Caco-2 (cell line): ENCODE measurements at regions not wholly inside any gene's neighbourhood (a gene's known extent, or its start where the extent isn't known, plus 50 kb on each side); places are given as distances from the start of the nearest gene placed in this dataset.
"Not testable (repeated sequence)": the region's sequence is repeated elsewhere in the genome, so short reads cannot be mapped to it uniquely, and the experiment has no call there.

Experiments used
- BruUV-seq: library from RNA; stranded (reverse); fragments of 400-500 nt; replicated peaks from 2 replicates; lab custom pipeline; 2021; lab: Mats Ljungman, UMichigan
- CTCF ChIA-PET: fragments of 300-600 bp; sonication (Branson Sonifier 250); formaldehyde crosslinking; loops from one replicate; lab custom pipeline; 2022; ENCODE audit warnings: antibody characterized with exemption; lab: Charles Lee
- POLR2A ChIA-PET: fragments of 300-600 bp; sonication (Branson Sonifier 250); formaldehyde crosslinking; loops from one replicate; lab custom pipeline; 2022; ENCODE audit warnings: antibody characterized with exemption; lab: Charles Lee
- DNase-seq, 2 experiments: peaks; one replicate each; pipeline versions ENCODE4 v3.0.0 to v3.0.0-alpha.2; 2020 to 2022
- H3K27me3 ChIP-seq: replicated peaks from 2 replicates; pipeline ENCODE4 v1.6.0; 2011; ENCODE audit warnings: low read length; ENCODE audit not compliant: control insufficient read depth, insufficient read depth
- H3K36me3 ChIP-seq: 2 replicates; pipeline ENCODE4 v1.5.1; 2011; ENCODE audit warnings: low read length; ENCODE audit not compliant: control insufficient read depth, insufficient read depth
- H3K4me1 ChIP-seq: fragments of 250-450 bp; sonication (Bioruptor Pico); 2 replicates; pipeline ENCODE4 v1.5.1; 2020; ENCODE audit warnings: mild to moderate bottlenecking
- H3K4me3 ChIP-seq: 2 replicates; pipeline ENCODE4 v1.5.1; 2011; ENCODE audit warnings: low read depth, mild to moderate bottlenecking, control low read depth, low read length
- H3K9me3 ChIP-seq: fragments of 250-450 bp; sonication (Bioruptor Pico); 2 replicates; pipeline ENCODE4 v1.5.1; 2020; ENCODE audit warnings: mild to moderate bottlenecking, moderate library complexity
- H3K27ac Mint-ChIP-seq: one replicate; pipeline ENCODE4 v1.8.0; 2022; ENCODE audit warnings: mixed read lengths; ENCODE audit not compliant: unreplicated experiment
- H3K27me3 Mint-ChIP-seq: one replicate; pipeline ENCODE4 v1.8.0; 2022; ENCODE audit warnings: mixed read lengths; ENCODE audit not compliant: insufficient read depth, unreplicated experiment
- H3K36me3 Mint-ChIP-seq: one replicate; pipeline ENCODE4 v1.8.0; 2022; ENCODE audit warnings: mild to moderate bottlenecking, mixed read lengths; ENCODE audit not compliant: insufficient read depth, unreplicated experiment
- H3K4me1 Mint-ChIP-seq: one replicate; pipeline ENCODE4 v1.8.0; 2022; ENCODE audit warnings: low read depth, mixed read lengths; ENCODE audit not compliant: unreplicated experiment
- H3K4me3 Mint-ChIP-seq: one replicate; pipeline ENCODE4 v1.8.0; 2022; ENCODE audit warnings: mild to moderate bottlenecking, moderate library complexity, mixed read lengths; ENCODE audit not compliant: unreplicated experiment
- H3K9me3 Mint-ChIP-seq: one replicate; pipeline ENCODE4 v1.8.0; 2022; ENCODE audit warnings: mixed read lengths; ENCODE audit not compliant: unreplicated experiment
- intact Hi-C: fragments of 100-400 bp; cut with micrococcal nuclease; formaldehyde crosslinking; loops from one replicate; pipeline ENCODE4 v1.10.0; 2022; ENCODE audit not compliant: unreplicated experiment

DNA sequence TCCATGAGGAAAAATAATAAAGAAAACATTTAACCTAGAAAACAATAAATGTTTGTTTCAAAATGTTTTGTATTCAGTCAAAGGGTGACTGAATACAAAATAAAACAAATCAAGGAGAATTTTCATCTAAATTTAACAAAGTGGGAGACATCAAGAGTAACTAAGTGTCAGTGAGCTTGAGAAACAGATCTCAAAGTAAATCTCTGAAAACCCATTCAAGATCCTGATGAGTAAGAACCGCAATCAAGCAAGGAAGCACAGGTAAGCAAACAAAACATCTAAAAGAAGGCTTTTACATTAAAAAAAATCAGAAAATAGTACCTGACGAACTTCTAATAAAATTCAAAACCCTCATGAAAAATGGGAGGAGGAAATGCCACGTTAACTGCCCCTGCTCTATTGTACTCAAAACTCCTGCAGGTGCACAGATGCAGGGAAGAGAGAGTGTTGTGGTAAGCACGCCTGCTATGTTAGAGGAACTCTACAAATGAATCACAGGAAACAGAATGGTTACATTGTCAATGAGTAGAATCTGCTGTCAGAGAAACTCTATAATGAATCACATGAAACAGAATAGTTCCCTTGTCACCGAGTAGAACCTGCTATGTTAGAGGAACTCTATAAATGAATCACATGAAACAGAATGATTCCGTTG, 309.6 kb upstream of the FRG1 start:
- H3K4me1 Mint-ChIP-seq, H3K4me3 Mint-ChIP-seq, POLR2A ChIA-PET, H3K36me3 ChIP-seq, intact Hi-C loops, H3K27ac Mint-ChIP-seq, H3K27me3 ChIP-seq, BruUV-seq, H3K4me1 ChIP-seq, CTCF ChIA-PET, H3K4me3 ChIP-seq, H3K9me3 Mint-ChIP-seq, H3K9me3 ChIP-seq, H3K27me3 Mint-ChIP-seq, DNase-seq, H3K36me3 Mint-ChIP-seq: not testable (repeated sequence)

- H3K9me3 Mint-ChIP-seq, H3K36me3 ChIP-seq, H3K4me1 Mint-ChIP-seq, DNase-seq, H3K9me3 ChIP-seq, intact Hi-C loops, H3K36me3 Mint-ChIP-seq, H3K4me3 ChIP-seq, H3K27me3 Mint-ChIP-seq, CTCF ChIA-PET, H3K27ac Mint-ChIP-seq, H3K4me1 ChIP-seq, POLR2A ChIA-PET, BruUV-seq, H3K27me3 ChIP-seq, H3K4me3 Mint-ChIP-seq: not testable (repeated sequence)
Measured at GRCh38 chr4:189631568-189631916, 309.1 kb upstream of the FRG1 start.

DNA sequence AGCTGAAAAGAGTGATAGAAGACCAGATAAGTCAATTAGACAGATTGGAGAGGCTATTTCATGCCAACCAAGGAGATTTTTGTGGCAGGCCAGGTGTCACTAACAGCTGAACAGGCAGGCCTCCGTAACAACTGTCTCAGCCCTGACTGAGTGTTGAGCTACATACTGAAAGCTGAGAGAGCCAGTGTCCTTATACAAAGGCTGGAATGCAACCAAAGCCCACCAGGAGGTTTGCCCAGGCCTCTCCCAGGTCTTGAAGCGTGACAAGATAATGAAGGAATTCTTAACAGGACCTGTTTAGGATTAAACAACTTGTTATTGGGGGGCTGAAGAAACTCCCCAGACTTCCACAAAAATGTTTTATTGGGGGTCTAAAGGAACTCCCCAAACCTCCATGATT, 290.2 kb upstream of the FRG1 start:
- DNase-seq, H3K36me3 ChIP-seq, H3K9me3 Mint-ChIP-seq, POLR2A ChIA-PET, H3K4me1 Mint-ChIP-seq, intact Hi-C loops, H3K4me1 ChIP-seq, BruUV-seq, H3K4me3 ChIP-seq, H3K9me3 ChIP-seq, H3K36me3 Mint-ChIP-seq, H3K27ac Mint-ChIP-seq, CTCF ChIA-PET, H3K4me3 Mint-ChIP-seq, H3K27me3 Mint-ChIP-seq, H3K27me3 ChIP-seq: not testable (repeated sequence)

- H3K9me3 ChIP-seq, H3K4me3 Mint-ChIP-seq, H3K27me3 Mint-ChIP-seq, intact Hi-C loops, H3K36me3 ChIP-seq, H3K27me3 ChIP-seq, BruUV-seq, H3K36me3 Mint-ChIP-seq, H3K9me3 Mint-ChIP-seq, H3K4me1 Mint-ChIP-seq, DNase-seq, POLR2A ChIA-PET, H3K27ac Mint-ChIP-seq, H3K4me1 ChIP-seq, CTCF ChIA-PET, H3K4me3 ChIP-seq: not testable (repeated sequence)
Measured at GRCh38 chr4:189653130-189653653, 287.5 kb upstream of the FRG1 start.

DNA sequence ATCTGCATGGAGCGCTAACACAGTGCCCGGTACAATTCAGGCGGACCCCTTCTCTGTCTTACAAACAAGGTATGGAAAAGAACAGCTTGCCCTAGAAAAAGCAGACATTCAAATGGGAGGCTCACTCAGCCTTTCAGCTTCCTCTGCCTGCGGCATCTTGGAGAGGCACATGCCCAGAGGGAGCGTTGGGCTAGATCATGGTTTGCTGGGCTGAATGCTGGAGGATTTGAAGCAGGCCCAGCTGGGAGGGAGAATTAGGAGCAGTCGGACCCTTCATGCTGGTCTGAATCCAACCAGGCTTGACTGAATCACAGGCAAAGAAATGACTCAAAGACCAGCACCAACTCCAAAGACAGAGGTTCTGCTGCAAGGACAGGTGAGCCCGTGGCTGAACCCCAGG, 286.7 kb upstream of the FRG1 start:
- H3K27me3 Mint-ChIP-seq, POLR2A ChIA-PET, H3K4me1 ChIP-seq, CTCF ChIA-PET, H3K4me3 Mint-ChIP-seq, BruUV-seq, H3K36me3 Mint-ChIP-seq, H3K36me3 ChIP-seq, H3K4me1 Mint-ChIP-seq, H3K27ac Mint-ChIP-seq, H3K27me3 ChIP-seq, H3K9me3 Mint-ChIP-seq, intact Hi-C loops, H3K4me3 ChIP-seq, DNase-seq, H3K9me3 ChIP-seq: not testable (repeated sequence)

DNA sequence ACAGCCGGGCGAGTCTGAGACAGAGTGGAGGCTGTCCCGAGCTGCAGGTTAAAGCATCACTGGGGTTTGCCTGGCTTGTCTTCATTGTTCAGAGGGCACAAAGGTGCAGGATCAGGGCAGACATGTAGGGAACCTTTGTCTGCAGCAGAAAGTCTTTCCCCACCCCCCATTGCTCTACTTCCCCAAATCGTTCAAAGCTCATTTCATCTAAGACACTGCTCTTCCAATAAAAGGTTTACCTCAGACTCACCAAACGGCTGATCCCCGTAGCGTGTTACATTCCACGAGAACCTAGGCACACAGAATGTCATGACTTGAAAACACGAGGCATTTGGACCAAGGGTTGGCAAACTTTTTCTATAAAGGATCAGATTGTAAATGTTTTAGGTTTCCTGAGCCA, 286.3 kb upstream of the FRG1 start:
- H3K9me3 Mint-ChIP-seq, DNase-seq, CTCF ChIA-PET, POLR2A ChIA-PET, H3K4me1 ChIP-seq, intact Hi-C loops, H3K27me3 ChIP-seq, H3K27ac Mint-ChIP-seq, H3K36me3 Mint-ChIP-seq, H3K4me3 ChIP-seq, H3K9me3 ChIP-seq, H3K4me1 Mint-ChIP-seq, H3K4me3 Mint-ChIP-seq, BruUV-seq, H3K27me3 Mint-ChIP-seq, H3K36me3 ChIP-seq: not testable (repeated sequence)

DNA sequence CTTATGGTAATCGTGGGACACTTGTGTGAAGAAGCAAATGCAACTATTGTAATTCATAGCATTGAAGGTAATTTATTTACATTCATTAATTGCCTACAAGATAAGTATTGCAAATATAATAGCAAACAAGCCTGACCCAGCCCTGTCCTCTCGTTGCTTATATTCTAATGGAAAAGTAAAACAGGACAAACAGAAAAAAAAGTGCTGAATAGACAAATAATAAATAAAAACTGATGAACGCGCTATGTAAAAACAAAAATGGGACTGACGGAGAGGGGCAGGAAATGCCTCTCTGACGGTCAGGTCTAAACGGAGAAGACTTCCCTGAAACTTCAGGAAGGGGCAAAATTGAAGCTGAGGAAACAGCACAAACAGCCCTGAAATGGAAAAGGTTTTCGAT, 284.9 kb upstream of the FRG1 start:
- H3K9me3 Mint-ChIP-seq, H3K27me3 Mint-ChIP-seq, DNase-seq, BruUV-seq, H3K36me3 Mint-ChIP-seq, H3K4me1 ChIP-seq, H3K36me3 ChIP-seq, CTCF ChIA-PET, intact Hi-C loops, H3K27me3 ChIP-seq, POLR2A ChIA-PET, H3K4me3 ChIP-seq, H3K4me3 Mint-ChIP-seq, H3K27ac Mint-ChIP-seq, H3K9me3 ChIP-seq, H3K4me1 Mint-ChIP-seq: not testable (repeated sequence)
